GM19240 (cell line): ENCODE measurements at regions not wholly inside any gene's neighbourhood (a gene's known extent, or its start where the extent isn't known, plus 50 kb on each side); places are given as distances from the start of the nearest gene placed in this dataset.

ENCODE experiments used
- DNase-seq: peaks from one replicate; pipeline ENCODE4 v3.0.0; 2011; ENCODE audit warnings: low spot score; ENCODE audit not compliant: insufficient read length

DNA sequence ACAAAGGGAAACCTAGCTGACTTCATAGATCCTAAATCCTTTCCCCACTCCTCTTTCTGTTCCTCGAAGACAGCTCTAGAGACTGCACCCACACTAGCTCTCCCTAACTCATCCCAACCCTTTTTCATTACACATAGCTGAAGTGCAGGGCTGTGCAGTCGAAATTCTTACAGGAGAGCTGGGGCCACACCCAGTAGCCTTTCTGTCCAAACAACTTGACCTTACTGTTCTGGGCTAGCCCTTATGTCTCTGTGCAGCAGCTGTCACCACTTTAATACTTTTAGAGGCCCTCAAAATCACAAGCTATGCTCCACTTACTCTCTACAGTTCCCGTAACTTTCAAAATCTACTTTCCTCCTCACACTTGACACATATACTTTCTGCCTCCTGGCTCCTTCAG lies 666.1 kb upstream of the PKDCC start:
- DNase-seq: no peak

DNA sequence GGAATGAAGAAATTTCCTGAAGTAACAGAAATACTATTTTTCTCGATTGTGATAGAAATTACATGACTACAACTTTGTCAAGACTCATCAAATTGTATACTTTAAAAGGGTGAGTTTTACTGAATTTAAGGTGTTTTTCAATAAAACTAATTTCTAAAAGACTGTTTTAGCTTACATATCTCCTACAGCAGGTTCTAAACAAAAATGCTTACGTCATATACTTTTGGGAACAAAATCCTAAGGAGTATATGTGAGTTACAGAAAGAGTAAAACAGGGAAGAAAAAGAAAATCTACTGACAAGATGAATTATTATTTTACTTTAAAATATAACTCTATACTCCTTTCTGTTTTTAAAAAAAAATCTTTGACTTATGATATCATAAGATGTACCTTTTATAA lies 660.3 kb upstream of the PKDCC start:
- no peak for DNase-seq

GRCh38 chr2:41393621-41394020 lies 654.2 kb upstream of the PKDCC start:
- no peak for DNase-seq

GRCh38 chr2:41394541-41394940 lies 653.3 kb upstream of the PKDCC start:
- no peak for DNase-seq

- DNase-seq: no peak
These were observed 652.1 kb upstream of the PKDCC start for GRCh38 chr2:41395692-41396091.

- DNase-seq: no peak
These were observed 648.3 kb upstream of the PKDCC start for GRCh38 chr2:41399437-41400087.

DNA sequence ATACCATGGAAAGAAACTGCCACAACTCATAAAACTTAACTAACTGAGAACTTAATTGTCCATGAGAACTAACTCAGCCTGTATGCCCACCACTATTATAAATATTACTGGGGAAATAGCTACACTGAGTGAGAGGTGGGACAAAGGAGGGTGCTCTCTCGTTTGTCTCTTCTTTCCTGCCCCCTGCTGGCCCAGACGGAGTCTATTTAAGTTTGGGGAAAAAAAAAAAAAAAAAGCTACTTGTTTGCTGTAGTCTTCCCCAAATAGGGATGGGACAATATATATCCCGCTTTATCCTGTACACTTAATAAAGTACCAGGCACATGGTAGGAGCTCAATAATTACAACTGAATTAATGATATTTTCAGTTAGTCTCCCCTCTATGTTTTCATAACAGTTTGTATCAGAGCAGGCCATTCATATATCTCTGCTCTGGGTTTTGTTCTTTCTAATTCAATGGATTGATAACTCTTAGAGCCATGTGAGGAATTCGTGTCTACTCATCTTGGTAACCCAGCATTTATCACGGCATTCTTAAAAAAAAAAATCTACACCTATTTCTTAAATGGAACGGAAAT lies 647.6 kb upstream of the PKDCC start:
- no peak for DNase-seq

DNA sequence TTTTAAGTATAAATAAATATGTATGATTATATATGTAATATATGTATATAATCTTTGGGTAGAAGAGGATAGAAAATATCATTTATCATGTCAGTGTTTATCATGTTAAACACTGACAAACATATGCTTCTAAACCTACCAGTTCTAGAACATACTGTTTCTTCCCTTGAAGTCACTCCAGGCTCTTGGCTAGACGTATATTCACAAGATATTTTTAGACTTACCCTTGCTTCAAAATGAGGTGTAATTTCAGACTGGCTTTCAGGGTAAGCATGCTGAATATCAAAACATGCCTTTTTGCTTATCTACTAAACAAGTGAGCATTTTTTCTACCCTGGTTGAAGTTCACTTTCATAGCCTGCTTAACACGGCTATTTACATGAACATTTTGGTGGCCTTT lies 642.4 kb upstream of the PKDCC start:
- DNase-seq: no peak

DNA sequence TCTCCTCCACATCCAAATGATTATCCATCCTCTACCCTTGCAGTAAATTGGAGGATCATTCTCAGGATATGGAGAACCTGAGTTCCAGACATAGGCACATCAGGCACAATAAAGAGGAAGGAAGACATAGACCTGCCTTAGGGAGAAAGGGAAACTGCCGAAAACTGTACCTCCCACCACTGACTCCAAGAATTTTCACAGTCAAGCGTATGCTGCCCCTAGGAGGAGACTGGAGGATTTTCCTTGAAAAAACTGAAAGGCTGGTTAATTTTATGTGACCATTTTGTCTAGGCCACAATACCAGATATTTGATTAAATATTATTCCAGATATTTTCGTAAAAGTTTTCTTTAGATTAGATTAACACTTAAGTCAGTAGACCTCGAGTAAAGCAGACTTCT lies 638.5 kb upstream of the PKDCC start:
- no peak for DNase-seq

DNA sequence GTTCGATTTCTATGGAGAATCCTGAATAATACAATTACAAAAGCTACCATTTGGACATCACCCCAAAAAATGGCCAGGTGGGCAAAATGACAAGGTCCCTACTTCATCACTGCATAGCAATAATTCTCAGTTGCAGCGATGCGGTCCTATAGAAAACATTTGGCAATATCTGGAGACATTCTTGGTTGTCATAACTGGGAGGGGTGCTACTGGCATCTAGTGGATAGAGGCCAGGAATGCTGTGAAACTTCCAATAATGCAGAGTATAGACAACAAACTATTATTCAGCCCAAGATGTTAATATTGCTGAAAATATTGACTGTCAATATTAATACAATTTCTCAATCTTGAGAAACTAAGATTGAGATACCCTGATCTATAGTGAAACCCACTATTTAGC lies 637.8 kb upstream of the PKDCC start:
- DNase-seq: no peak

DNA sequence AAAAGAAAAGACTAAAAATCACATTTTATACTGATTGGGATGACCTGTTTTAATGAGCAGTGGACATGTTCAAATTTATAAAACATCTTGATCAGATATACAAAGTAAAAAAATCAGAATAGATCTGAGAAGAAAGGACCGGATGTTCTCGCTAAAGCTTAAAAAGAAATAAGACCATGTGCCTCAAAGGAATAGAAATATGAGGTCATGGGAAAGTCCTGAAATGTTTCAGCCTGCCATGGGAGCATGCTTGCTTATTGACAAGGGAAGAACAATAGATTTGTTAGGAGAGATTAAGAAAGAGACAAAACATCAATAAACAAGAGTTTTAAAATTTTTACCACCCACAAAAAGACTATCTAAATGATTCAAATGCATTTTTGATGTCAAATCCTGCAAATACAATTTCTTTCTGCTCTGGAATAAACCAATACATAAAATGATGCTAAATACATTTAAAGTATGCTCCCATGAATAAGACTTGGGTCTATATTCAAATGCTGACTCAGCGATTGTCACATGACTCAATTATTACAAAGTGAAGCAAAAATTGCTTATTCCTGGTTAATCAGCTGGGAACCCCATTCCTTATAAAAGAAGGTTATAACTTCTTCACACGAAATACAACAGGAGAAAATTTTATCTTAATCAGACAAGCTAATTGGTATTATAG lies 633.9 kb upstream of the PKDCC start:
- no peak for DNase-seq

DNA sequence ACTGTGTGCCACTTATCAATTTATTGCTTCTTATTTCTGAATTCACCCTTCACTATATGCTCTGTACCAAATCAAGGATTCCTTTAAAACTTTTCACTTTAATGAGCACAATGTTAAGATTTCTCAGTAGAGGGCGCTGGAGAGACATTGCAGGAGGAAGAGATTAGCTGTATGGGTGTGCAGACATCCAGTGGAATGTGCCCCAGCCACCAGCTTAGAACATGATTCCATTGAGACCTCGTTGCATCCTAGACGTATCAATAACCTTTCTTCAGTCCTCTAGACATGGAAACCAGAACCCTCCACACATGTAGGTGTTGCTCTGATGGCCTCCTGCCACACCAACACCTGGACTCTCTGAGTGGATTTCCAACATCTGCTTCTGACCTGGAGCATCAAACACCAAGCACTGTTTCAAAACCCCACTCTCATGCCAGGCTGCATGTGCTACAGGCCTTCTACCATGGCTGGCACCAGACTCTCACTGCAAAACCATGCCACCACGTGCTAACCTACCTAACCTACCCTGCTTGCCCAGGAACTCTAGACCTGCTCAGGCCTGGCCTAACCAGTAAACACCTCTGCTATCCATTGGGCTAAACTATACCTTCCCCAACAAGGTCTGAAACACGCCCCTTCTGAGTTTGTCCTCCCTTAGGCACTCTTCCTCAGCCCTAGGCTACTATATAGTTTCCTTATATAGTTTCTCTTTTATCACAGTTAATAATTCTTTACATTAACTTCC lies 633.2 kb upstream of the PKDCC start:
- no peak for DNase-seq

DNA sequence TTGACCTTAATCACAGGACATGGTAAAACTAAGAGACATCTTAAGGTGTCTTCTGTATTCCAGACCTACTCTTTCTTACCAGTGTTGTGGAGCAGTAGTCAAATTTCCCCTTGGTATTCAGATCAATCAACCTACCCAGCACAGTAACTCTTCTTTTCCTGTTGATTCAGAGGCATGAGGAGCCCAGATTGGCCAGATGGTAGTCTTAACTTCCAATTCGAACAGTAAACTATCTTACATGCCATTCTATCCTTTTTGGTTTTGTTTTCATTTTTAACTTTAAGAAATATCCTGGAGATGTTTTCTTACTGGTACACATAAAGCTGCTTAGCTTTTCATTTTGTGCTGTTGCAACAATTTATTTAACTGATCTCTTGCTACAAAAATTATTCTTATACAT lies 630.3 kb upstream of the PKDCC start:
- no peak for DNase-seq

GRCh38 chr2:41420219-41420618 lies 627.6 kb upstream of the PKDCC start:
- no peak for DNase-seq

DNA sequence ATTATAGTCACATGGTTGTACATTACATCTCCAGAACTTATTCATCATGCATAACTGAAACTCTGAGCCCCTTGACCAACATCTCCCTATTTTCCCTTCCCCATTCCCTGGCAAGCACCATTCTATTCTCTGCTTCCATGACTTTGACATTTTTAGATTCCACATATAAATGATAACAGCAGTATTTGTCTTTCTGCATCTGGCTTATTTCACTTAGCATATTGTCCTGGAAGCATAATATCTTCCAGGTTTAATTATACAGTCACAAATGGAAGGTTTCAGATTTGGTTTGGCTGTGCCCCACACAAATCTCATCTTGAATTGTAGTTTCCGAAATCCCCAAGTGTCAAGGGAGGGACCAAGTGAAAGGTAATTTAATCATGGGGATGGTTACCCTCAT lies 626.9 kb upstream of the PKDCC start:
- no peak for DNase-seq

- DNase-seq: no peak
These were observed 616.1 kb upstream of the PKDCC start for GRCh38 chr2:41431756-41432155.

DNA sequence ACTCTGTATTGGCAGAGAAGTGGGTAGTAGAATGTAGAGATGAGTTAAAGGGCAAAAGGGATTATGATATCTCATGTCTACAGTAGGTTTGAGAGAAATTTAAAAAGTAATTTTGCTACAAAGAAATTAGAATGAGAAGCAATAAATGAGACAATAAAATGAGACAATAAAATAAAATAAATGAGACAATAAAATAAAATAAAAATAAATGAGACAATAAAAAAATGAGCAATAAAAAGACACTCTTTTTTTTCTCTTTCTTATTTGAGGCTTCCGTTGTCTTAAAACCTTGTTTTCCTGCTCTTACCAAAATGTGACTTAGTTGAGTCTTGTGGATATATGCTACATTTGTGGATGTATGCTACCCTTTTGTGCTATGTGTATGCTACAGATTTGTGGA lies 615.4 kb upstream of the PKDCC start:
- no peak for DNase-seq

DNA sequence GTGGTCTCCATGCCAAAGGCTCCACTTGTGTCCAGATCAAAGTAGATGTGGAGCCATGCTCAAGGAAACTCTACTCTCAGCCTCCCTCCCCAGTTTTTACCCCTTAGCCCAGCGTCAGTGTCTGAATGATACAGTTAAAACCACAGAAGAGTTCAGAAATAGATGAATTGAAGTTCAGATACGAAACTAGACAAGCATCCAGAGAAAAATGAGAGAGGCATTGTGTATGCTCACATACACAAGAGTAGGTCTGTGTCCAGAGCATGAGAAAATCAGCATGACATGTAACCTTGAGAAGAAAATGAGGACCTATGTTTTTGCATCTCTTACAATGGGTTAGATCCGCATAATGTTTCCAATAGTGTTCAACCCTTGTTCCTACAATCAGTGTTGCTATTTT lies 612.8 kb upstream of the PKDCC start:
- DNase-seq: no peak

DNA sequence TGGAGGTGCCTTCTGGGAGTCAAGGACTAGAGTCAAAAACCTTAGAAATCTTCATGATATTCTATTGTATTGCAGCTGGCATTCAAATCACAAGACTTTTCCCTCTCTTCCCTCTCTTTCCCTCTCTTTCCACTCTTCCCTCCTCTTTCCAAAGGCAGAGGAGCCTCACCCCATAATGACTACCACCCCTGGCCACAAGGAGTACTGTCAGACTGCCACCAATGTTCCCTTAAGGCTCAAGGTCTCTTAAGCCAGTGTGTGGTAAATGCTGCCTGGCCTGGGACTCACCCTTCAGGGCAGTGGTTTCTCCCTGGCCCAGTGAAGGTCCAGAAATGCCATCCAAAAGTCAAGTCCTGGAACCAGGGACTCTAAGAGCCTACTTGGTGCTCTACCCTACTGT lies 605.9 kb upstream of the PKDCC start:
- no peak for DNase-seq

DNA sequence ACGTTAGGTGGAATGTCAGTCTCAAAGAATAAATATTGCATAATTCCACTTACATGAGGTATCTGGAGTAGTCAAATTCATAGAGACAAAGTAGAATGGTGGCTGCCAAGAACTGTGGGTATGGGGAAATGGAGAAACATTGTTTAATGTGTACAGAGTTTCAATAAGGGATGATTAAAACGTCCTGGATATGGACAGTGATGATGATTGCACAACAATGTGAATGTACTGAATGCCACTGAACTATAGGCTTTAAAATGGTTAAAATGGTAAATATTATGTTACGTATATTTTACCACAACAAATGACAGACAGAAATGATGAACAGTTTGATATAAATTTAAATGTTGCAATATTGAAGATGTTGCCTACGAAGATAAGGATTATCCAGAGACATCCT lies 602.0 kb upstream of the PKDCC start:
- DNase-seq: no peak

- no peak for DNase-seq
These were observed 601.6 kb upstream of the PKDCC start for GRCh38 chr2:41446266-41446665.

DNA sequence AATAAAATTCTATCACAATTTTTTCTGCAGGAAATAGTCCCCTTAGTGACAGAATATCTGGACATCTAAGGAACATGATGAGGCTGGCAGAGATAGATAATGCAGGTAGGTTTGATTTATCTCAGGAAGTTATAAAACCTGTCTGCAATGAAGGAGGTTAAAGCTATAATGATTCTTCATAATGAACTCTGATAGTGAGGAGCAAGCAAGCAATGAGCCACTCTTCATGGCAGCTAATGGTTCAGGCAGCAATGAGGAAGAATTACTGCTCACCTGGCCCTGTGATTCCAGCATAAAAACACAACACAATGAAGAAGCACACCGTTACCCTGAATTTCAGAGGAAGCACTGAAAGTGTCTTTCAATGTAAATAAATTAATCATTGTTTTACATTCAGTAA lies 599.6 kb upstream of the PKDCC start:
- DNase-seq: no peak
